GM21381 (cell line): ENCODE measurements at regions not wholly inside any gene's neighbourhood (a gene's known extent, or its start where the extent isn't known, plus 50 kb on each side); places are given as distances from the start of the nearest gene placed in this dataset.

Experiments
- ATAC-seq: cut with Tn5 transposase; IDR thresholded peaks from one replicate; pipeline ENCODE4 v1.9.1; 2021; ENCODE audit warnings: mild to moderate bottlenecking, moderate library complexity; ENCODE audit not compliant: unreplicated experiment

DNA sequence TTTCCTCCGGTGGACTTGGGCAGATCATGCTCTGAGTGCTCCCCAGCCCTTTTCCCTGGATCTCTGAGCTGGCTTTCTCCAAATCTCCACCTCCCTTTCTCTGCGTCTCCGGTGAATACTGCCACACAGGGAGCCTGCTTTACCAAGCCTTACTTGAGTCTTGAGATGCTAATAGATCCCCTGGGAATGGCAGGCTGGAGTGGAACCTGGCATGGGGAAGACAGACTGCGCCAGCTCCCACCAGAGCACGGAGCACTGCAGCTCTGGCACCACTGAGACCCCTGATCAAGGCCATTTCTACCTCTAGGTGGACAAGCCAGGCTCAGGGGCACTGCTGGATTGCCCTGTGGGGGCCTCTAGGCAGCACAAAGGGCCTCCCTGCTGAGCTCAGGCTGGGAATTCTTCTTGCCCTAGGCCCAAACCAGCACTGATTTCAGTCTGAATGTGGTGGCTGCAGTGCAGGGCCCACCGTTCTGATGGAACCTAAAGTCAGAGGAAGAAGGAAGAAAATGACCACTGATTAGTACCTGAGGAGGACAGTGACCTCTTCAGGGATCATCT lies 74.3 kb upstream of the CRHR1 start:
- ATAC-seq, result no peak

DNA sequence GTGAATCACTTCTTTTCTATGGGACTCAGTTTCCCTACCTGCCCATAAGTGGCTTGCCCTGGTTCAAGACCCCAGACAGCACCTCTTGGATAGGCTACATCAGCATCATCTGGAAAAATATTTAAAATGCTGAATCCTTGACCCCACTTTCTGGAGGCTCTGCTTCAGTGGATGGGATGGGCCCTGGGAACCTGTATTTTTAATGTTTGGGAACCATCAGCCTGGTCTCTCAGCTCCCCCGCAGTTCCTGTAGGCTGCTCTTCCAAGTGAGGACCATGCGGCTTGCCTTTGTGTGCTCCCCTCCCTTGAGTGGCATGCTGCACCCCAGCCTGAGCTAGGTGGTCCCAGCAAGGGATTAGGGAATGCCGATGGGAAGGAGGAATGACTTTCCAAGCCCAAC lies 68.3 kb upstream of the CRHR1 start:
- ATAC-seq, result no peak

DNA sequence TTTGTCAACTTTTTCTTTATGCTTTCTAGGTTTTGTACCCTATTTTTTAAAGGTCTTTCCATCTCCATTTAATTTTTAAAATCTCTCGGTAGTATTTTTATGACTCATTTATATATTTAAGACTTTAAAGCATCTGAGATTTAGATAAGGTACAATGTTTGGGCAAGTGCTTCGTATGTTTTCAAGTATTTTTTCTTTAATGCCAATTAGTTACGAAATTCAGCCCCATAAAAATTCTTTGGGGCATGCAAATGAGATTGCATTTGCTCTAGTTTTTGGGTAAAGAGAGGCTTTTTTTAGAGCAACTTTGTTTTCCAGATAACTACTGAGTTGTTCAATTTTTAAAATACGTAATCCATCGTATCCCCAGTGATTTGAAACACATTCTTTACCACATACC lies 65.3 kb upstream of the CRHR1 start:
- no peak for ATAC-seq

DNA sequence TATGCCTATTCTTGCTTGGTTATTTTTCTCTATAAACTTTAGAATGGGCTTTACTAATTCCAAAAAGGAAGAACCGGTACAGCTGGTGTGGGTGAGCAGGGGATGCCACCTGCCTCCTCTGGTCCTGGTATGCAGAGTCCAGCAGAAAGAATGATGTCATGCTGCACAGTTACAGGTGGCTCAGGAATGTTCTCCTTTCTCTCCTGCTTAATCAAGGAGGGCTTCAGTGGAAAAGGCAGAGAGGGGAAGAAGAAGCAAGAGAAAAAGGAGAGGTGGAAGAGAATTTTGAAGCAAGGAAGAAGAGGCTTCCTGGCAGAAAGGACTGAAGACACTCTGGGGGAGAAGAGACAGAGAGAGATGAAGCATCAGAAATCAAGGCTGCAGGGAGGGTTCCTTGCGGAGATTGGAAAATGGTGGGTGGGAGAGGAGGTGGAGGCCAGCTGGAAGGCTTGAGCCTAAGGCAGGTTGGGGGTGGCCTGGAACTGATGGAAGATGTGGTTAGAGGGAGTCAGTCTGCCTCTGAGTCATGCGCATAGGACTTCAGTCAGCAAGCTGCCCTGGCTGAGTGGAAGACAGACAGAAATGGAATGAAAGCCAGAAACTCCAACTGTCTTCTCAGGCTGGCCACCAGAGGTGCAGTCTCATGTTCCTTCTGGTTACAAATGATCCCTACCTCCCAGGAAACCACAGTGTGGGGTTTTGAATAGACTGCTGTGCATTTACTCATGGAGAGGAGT lies 64.6 kb upstream of the CRHR1 start:
- no peak for ATAC-seq

DNA sequence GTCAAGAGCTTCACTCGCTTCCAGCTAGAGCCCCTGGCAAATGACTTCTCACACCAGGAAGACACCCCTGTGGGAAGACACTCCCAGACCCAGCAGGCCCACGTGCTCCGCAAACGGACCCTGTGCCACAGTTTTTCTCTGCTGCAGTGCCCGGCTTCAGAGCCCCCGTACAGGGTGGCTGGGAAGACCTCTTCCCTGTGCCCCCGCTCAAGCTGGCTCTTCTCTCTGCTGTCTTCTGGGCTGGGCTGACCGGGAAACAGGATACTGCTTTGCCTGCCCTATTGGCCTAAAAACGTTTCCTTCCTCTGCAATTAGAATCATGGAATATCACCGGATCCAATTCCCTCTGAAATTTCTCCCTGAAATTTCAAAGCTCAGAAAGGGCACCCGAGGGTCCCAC lies 63.7 kb upstream of the CRHR1 start:
- no peak for ATAC-seq

DNA sequence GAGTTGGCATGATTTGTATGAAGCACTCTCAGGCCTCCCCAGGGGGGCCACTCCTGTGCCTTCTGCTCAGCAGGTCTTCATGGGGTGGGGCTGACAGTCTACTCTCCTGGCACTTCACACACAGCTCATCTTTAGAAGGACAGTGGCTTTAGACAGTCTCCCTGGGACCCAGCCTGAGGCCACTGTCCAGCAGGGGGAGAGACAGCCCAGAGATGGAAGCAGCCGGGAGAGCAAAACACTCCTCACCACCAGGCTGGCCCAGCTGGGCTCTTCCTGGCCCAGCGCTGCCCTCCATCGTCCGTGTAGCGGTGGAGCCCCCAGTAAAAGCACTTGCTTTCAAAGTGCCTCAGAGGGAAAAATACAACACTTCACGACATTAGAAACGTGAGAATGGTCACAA lies 62.0 kb upstream of the CRHR1 start:
- no peak for ATAC-seq

DNA sequence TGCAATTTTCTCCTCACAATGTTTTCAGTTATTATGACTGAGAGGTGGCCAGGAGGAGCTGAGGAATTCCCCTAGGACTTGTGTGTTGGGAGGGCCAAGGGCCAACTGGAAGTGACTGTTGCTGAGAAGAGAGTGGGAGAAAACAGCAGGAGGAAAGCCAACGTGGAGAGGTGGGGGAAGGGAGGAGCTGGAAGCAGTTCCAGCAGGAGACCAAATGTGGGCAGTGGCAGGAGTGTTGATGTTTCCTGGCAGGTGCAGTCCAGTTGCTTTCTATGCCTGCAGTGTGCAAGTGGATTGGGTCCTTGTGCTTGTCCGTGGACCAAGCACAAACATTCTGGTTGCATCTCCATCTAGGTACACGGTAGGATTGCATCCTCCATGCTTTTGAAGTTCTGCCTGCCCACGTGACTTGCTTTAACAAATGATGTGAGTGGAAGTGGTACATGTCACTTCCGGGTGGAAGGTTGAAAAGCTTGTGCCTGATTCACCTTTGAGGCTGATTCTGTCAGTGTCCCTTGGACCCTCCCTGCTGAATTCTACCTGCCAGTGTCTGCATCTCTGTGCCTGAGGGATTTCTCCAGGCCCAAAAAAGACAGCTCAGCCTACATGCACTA lies 54.7 kb upstream of the CRHR1 start:
- no peak for ATAC-seq

DNA sequence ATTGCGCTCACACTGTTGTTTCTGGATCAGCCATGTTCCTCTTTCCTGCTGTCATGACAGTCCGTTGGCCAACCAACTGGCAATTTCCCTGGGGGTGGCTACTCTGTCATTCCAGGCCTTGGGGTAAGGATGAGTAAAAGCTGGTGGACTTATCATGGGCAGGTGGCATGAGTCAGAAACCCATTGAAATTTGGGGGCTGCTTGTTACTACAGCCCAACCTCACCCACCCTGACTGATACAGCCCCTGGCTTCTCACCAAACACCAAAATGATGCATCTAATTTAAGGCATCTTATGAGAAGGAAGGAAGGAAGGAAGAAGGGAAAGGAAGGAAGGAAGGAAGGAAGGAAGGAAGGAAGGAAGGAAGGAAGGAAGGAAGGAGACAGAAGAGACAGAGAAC lies 53.9 kb upstream of the CRHR1 start:
- no peak for ATAC-seq

DNA sequence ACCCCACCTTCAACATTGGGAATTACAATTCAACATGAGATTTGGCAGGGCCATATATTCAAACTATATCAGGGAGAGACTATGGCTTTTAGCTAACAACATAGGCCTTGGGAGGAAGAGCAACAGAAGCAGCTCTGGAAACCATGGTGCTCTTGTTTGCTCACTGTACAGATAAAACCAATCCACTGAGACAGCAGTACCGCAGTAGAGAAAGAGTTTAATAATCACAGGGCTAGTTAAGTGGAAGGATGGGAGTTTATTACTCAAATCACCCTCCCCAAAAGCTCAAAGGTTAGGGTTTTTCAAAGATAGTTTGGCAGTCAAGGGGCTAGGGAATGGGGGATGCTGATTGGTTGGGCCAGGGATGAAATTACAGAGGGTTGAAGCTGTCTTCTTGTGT lies 52.7 kb upstream of the CRHR1 start:
- no peak for ATAC-seq

DNA sequence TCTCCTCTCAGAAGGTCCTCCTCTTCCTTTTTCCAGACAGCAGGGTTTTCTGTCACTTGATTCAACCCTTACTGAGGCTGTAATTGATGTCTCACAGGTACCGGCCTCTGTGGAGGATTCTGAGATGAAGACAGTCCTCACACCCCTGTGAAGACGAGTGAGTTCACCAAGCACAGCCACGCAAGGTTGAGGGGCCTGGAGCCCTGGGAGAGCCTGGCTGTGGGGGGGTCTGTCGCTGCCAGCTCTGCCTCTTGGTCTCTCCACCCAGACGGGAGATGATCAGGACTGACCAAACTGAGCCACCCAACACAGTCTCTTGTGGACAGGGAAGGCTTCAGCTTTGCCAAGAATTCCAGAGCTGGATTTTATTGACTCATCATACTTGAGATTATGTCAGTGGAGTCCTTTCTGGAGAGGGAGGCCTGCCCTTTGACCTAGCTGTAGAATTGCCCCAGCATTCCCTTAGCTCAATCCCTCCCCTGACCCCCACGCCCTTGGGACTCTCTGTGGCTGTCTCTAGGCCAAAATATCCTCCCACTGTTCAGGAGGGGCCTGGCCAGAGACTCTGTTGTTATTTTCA lies 51.1 kb upstream of the CRHR1 start:
- no peak for ATAC-seq

DNA sequence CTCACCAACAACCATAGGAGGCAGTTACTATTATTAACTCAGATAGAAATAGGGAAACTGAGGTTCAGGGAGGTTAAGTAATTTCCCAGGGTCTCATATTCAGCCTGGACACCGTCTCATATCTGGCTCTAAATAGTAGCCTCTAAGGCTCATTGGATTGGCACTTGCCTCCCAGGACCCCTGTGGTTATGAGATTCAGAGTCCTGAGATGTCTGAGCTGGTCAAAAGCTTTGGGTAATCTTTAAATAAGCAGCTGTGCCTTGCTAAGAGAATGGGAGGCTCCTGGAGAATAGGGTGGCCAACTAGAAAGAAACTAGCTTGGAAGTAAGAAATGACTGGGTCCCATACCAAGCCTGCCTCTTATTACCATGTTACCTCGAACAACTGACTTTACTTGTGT lies 50.3 kb upstream of the CRHR1 start:
- ATAC-seq, result no peak
